DND-41 (cell line): ENCODE measurements at regions not wholly inside any gene's neighbourhood (a gene's known extent, or its start where the extent isn't known, plus 50 kb on each side); places are given as distances from the start of the nearest gene placed in this dataset.

Experiments
- ATAC-seq: fragments of 200-7000 bp; cut with Tn5 transposase; 3 replicates; pipeline ENCODE4 v1.9.1; 2021; ENCODE audit warnings: low read depth; ENCODE audit not compliant: insufficient read depth
- DNase-seq: peaks from one replicate; pipeline ENCODE4 v3.0.0-alpha.2; 2020
- H2AFZ ChIP-seq: 2 replicates; pipeline ENCODE4 v1.6.0; 2012; ENCODE audit warnings: low read depth, low read length
- H3K27ac ChIP-seq: 2 replicates; pipeline ENCODE4 v1.5.1; 2012; ENCODE audit warnings: low read length, inconsistent platforms
- H3K27me3 ChIP-seq: fragments of 200-600 bp; sonication (generic); 2 replicates; pipeline ENCODE4 v1.6.0; 2012; ENCODE audit warnings: low read length, mild to moderate bottlenecking, inconsistent platforms; ENCODE audit not compliant: insufficient read depth, poor library complexity
- H3K36me3 ChIP-seq: 2 replicates; pipeline ENCODE4 v1.5.1; 2012; ENCODE audit warnings: low read length, inconsistent platforms; ENCODE audit not compliant: insufficient read depth
- H3K4me1 ChIP-seq: 2 replicates; pipeline ENCODE4 v1.5.1; 2012; ENCODE audit warnings: mild to moderate bottlenecking, low read length; ENCODE audit not compliant: insufficient read depth
- H3K4me2 ChIP-seq: 2 replicates; pipeline ENCODE4 v1.6.0; 2012; ENCODE audit warnings: mild to moderate bottlenecking, moderate library complexity, low read length, inconsistent platforms; ENCODE audit not compliant: insufficient read depth
- H3K4me3 ChIP-seq, 2 experiments: fragments of 200-600 bp in 1 of 2; shearing (Covaris generic) in 1 of 2; 2 replicates each; pipeline ENCODE4 v1.5.1; 2012 to 2016; ENCODE audit warnings: inconsistent platforms in 2 of 2, low read length in 2 of 2, mild to moderate bottlenecking in 2 of 2, low read depth in 1 of 2, moderate library complexity in 1 of 2
- H3K79me2 ChIP-seq: 2 replicates; pipeline ENCODE4 v1.6.0; 2012; ENCODE audit warnings: low read length, inconsistent platforms; ENCODE audit not compliant: insufficient read depth
- H3K9ac ChIP-seq: 2 replicates; pipeline ENCODE4 v1.6.0; 2012; ENCODE audit warnings: low read depth, mild to moderate bottlenecking, inconsistent platforms, low read length, moderate library complexity
- H3K9me3 ChIP-seq: 2 replicates; pipeline ENCODE4 v1.5.1; 2012; ENCODE audit warnings: low read length, moderate library complexity, mild to moderate bottlenecking, inconsistent platforms; ENCODE audit not compliant: insufficient read depth, severe bottlenecking
- H4K20me1 ChIP-seq: 2 replicates; pipeline ENCODE4 v1.6.0; 2012; ENCODE audit warnings: low read length; ENCODE audit not compliant: insufficient read depth
- EZH2 ChIP-seq: IDR thresholded peaks from 3 replicates; pipeline ENCODE4 v1.6.1; 2012; ENCODE audit warnings: borderline replicate concordance, low read depth, mild to moderate bottlenecking, moderate library complexity, low read length, inconsistent platforms; ENCODE audit not compliant: severe bottlenecking
- TF ChIP-seq, protein P1 (sequence below): IDR thresholded peaks from 2 replicates; pipeline ENCODE4 v1.5.1; 2012; ENCODE audit warnings: borderline replicate concordance, low read length, moderate library complexity, mild to moderate bottlenecking; ENCODE audit not compliant: poor library complexity, severe bottlenecking; ENCODE audit errors: extremely low read depth

DNA sequence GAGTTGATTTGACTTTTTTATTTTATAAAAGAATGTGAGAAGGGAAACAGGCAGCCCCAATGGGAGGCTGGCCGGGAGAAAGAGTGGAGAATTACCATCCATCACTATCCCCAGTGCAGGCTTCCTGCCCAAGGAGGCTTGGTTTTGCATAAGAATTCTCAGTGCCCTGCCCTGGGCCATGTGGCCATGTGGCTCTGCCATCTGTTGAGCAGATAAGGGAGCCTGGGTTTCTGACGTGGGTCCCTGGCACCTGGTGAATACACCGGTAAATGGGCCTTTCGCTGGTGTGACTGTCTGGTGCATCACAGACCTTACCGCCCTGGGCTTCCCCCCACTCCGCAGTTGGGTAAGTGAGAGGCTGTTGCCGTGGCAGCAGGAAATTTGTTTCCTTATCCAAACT lies 54.5 kb upstream of the TMEM163 start:
- TF ChIP-seq EZH2, result no peak
- TF ChIP-seq, protein P1, sequence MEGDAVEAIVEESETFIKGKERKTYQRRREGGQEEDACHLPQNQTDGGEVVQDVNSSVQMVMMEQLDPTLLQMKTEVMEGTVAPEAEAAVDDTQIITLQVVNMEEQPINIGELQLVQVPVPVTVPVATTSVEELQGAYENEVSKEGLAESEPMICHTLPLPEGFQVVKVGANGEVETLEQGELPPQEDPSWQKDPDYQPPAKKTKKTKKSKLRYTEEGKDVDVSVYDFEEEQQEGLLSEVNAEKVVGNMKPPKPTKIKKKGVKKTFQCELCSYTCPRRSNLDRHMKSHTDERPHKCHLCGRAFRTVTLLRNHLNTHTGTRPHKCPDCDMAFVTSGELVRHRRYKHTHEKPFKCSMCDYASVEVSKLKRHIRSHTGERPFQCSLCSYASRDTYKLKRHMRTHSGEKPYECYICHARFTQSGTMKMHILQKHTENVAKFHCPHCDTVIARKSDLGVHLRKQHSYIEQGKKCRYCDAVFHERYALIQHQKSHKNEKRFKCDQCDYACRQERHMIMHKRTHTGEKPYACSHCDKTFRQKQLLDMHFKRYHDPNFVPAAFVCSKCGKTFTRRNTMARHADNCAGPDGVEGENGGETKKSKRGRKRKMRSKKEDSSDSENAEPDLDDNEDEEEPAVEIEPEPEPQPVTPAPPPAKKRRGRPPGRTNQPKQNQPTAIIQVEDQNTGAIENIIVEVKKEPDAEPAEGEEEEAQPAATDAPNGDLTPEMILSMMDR, result no peak
- no peaks in the 10 kb centered on the region for H3K9me3 ChIP-seq
- no peak overlapping the region for H3K9ac ChIP-seq
- H3K27me3 ChIP-seq, result no peaks in the 10 kb centered on the region
- ATAC-seq (peak; percentile 15; the same call in 1 of the 3 replicates), DNase-seq (peak; percentile 23)
- no peaks in the 10 kb centered on the region for H3K36me3 ChIP-seq
- H2AFZ ChIP-seq, result no peak overlapping the region
- no peaks in the 10 kb centered on the region for H3K79me2 ChIP-seq
- H3K4me1 ChIP-seq, result peaks cover 36% of the 10 kb centered on the region
- no peak overlapping the region for H3K4me3 ChIP-seq
- H3K4me2 ChIP-seq, result no peak overlapping the region
- H4K20me1 ChIP-seq, result no peaks in the 10 kb centered on the region
- peak overlapping the region; percentile 77; the same call in 1 of the 2 replicates for H3K27ac ChIP-seq

GRCh38 chr2:134773759-134774742 lies 55.3 kb upstream of the TMEM163 start:
- Histone ChIP-seq H3K4me3 (no peak overlapping the region), H2AFZ (no peak overlapping the region), H3K27me3 (no peaks in the 10 kb centered on the region), H3K9ac (no peak overlapping the region), H3K4me1 (peaks cover 36% of the 10 kb centered on the region), H3K27ac (peak overlapping the region; percentile 77), H3K9me3 (no peaks in the 10 kb centered on the region), H3K79me2 (no peaks in the 10 kb centered on the region), H3K36me3 (no peaks in the 10 kb centered on the region), H4K20me1 (no peaks in the 10 kb centered on the region), H3K4me2 (peak overlapping the region; percentile 51; the same call in 1 of the 2 replicates)
- TF ChIP-seq, protein P1, result no peak
- TF ChIP-seq EZH2, result no peak
- DNase-seq, result no peak
- no peak for ATAC-seq

DNA sequence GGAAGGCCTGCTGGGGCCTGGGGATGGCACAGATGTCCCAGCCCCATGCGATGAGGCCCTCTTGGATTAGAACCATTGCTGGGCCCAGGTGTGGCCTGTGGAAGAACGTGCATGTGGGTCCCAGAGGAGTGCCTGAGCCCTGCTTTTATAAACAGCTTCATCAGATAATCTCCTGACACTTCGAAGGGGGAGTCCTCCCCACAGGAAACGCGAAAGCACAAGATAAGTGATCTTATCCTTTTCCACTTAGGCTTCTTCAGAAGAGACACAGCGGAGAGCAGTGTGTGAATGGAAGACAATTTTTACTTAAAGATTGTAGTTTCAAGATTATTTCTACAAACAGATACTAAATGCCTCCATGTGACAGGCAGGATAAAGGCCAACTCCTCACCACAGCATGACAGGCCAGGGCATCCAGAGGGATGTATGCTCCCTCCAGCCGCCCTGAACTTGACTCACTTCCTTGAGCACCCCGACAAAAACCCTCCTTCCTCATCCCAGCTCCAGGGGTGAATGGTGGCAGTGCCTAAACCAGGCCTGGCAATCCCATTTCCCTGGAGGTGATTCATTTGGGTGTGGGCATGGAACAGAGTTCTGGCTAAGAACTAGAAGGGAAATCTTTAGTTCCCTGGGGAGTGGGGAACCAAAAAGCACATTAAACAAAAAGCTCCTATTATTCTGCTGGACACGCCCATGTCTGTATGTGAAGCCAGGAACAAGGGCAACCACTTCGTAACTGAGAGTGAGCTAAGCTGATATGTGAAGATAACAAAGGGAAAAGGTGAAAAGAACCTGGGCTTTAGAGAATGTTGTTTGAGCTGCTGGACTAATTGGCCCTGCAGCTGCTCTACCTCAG lies 56.2 kb upstream of the TMEM163 start:
- ATAC-seq (peak; percentile 89), DNase-seq (peak; percentile 70)
- Histone ChIP-seq H3K9ac (no peak overlapping the region), H3K79me2 (no peaks in the 10 kb centered on the region), H3K27me3 (no peaks in the 10 kb centered on the region), H3K4me1 (peaks cover 36% of the 10 kb centered on the region), H3K36me3 (no peaks in the 10 kb centered on the region), H2AFZ (no peak overlapping the region), H3K4me2 (peak overlapping the region; percentile 51), H3K27ac (peak overlapping the region; percentile 77), H3K9me3 (no peaks in the 10 kb centered on the region), H4K20me1 (no peaks in the 10 kb centered on the region), H3K4me3 (no peak overlapping the region)
- TF ChIP-seq, protein P1, result no peak
- TF ChIP-seq EZH2, result no peak
